H9 (cell line): ENCODE measurements at regions not wholly inside any gene's neighbourhood (a gene's known extent, or its start where the extent isn't known, plus 50 kb on each side); places are given as distances from the start of the nearest gene placed in this dataset.

Experiments used
- DNase-seq: peaks from one replicate; pipeline ENCODE4 v3.0.0-alpha.2; 2017
- H2AFZ ChIP-seq: one replicate; pipeline ENCODE4 v1.6.1; 2013; ENCODE audit warnings: mild to moderate bottlenecking, low read length, control low read depth, moderate library complexity
- H2AK5ac ChIP-seq: 2 replicates; pipeline ENCODE4 v1.6.1; 2013; ENCODE audit warnings: low read length, control low read depth, mixed read lengths; ENCODE audit not compliant: insufficient read length
- H2BK120ac ChIP-seq: one replicate; pipeline ENCODE4 v1.6.1; 2013; ENCODE audit warnings: low read depth, mild to moderate bottlenecking, low read length, control low read depth, inconsistent platforms; ENCODE audit not compliant: poor library complexity, severe bottlenecking
- H2BK12ac ChIP-seq: 2 replicates; pipeline ENCODE4 v1.6.1; 2013; ENCODE audit warnings: low read length, control low read depth, mixed read lengths, low read depth; ENCODE audit not compliant: insufficient read length
- H2BK15ac ChIP-seq: 2 replicates; pipeline ENCODE4 v1.6.1; 2013; ENCODE audit warnings: low read depth, low read length, control low read depth
- H2BK20ac ChIP-seq: one replicate; pipeline ENCODE4 v1.6.1; 2013; ENCODE audit warnings: low read depth, mild to moderate bottlenecking, low read length, control low read depth, inconsistent platforms; ENCODE audit not compliant: poor library complexity, severe bottlenecking
- H2BK5ac ChIP-seq: 2 replicates; pipeline ENCODE4 v1.6.1; 2013; ENCODE audit warnings: low read length, control low read depth, mixed read lengths; ENCODE audit not compliant: insufficient read length
- H3K14ac ChIP-seq: 2 replicates; pipeline ENCODE4 v1.6.1; 2013; ENCODE audit warnings: low read length, control low read depth; ENCODE audit not compliant: insufficient read depth
- H3K18ac ChIP-seq: 2 replicates; pipeline ENCODE4 v1.6.1; 2013; ENCODE audit warnings: low read depth, mild to moderate bottlenecking, mixed read lengths, low read length, control low read depth; ENCODE audit not compliant: insufficient read length
- H3K23ac ChIP-seq: 2 replicates; pipeline ENCODE4 v1.6.1; 2013; ENCODE audit warnings: low read length, control low read depth, mixed read lengths, low read depth; ENCODE audit not compliant: insufficient read length
- H3K23me2 ChIP-seq: 2 replicates; pipeline ENCODE4 v1.6.1; 2013; ENCODE audit warnings: low read depth, mild to moderate bottlenecking, mixed read lengths, low read length, control low read depth; ENCODE audit not compliant: insufficient read length, poor library complexity, severe bottlenecking
- H3K27ac ChIP-seq: 2 replicates; pipeline ENCODE4 v1.5.1; 2013; ENCODE audit warnings: low read length, control low read depth, mixed read lengths, low read depth; ENCODE audit not compliant: insufficient read length
- H3K27me3 ChIP-seq: 2 replicates; pipeline ENCODE4 v1.6.1; 2013; ENCODE audit warnings: low read length, control low read depth, inconsistent platforms; ENCODE audit not compliant: insufficient read depth
- H3K4ac ChIP-seq: 2 replicates; pipeline ENCODE4 v1.6.1; 2013; ENCODE audit warnings: low read depth, mild to moderate bottlenecking, control low read depth, inconsistent platforms, low read length, moderate library complexity
- H3K4me1 ChIP-seq: 2 replicates; pipeline ENCODE4 v1.6.1; 2013; ENCODE audit warnings: low read length, control low read depth, inconsistent platforms; ENCODE audit not compliant: insufficient read depth
- H3K4me2 ChIP-seq: 2 replicates; pipeline ENCODE4 v1.6.1; 2013; ENCODE audit warnings: low read length, control low read depth, mixed read lengths; ENCODE audit not compliant: insufficient read length, insufficient read depth
- H3K56ac ChIP-seq: 2 replicates; pipeline ENCODE4 v1.6.1; 2013; ENCODE audit warnings: low read depth, mild to moderate bottlenecking, mixed read lengths, low read length, control low read depth; ENCODE audit not compliant: insufficient read length
- H3K79me1 ChIP-seq: 2 replicates; pipeline ENCODE4 v1.6.1; 2013; ENCODE audit warnings: low read depth, mild to moderate bottlenecking, moderate library complexity, low read length, control low read depth, inconsistent platforms; ENCODE audit not compliant: insufficient read depth, poor library complexity, severe bottlenecking
- H3K79me2 ChIP-seq: 2 replicates; pipeline ENCODE4 v1.6.1; 2013; ENCODE audit warnings: low read length, control low read depth, inconsistent platforms; ENCODE audit not compliant: insufficient read depth
- H3K9ac ChIP-seq: 2 replicates; pipeline ENCODE4 v1.6.1; 2013; ENCODE audit warnings: low read length, control low read depth, mixed read lengths; ENCODE audit not compliant: insufficient read length; ENCODE audit errors: extremely low read depth
- H3K9me3 ChIP-seq: one replicate; pipeline ENCODE4 v1.6.1; 2013; ENCODE audit warnings: low read depth, low read length, inconsistent platforms; ENCODE audit not compliant: control insufficient read depth
- H3T11ph ChIP-seq: one replicate; pipeline ENCODE4 v1.6.1; 2013; ENCODE audit warnings: mild to moderate bottlenecking, low read length, control low read depth, inconsistent platforms
- H4K20me1 ChIP-seq: one replicate; pipeline ENCODE4 v1.6.1; 2013; ENCODE audit not compliant: control insufficient read depth, insufficient read length, insufficient read depth
- H4K5ac ChIP-seq: 2 replicates; pipeline ENCODE4 v1.6.1; 2013; ENCODE audit warnings: low read depth, mild to moderate bottlenecking, mixed read lengths, low read length, control low read depth; ENCODE audit not compliant: insufficient read length
- H4K8ac ChIP-seq: replicated peaks from 2 replicates; pipeline ENCODE4 v1.6.1; 2013; ENCODE audit warnings: low read length, control low read depth, mixed read lengths, low read depth; ENCODE audit not compliant: insufficient read length
- H4K91ac ChIP-seq: 2 replicates; pipeline ENCODE4 v1.6.1; 2013; ENCODE audit warnings: low read depth, mild to moderate bottlenecking, moderate library complexity, mixed read lengths, low read length, control low read depth; ENCODE audit not compliant: insufficient read length
- H3K27ac Mint-ChIP-seq, 3 experiments: 2 replicates in 2 of 3; 3 replicates in 1 of 3; pipeline ENCODE4 v1.8.0; 2020 to 2021; ENCODE audit warnings: mixed read lengths in 3 of 3, mild to moderate bottlenecking in 1 of 3, moderate library complexity in 1 of 3
- H3K27me3 Mint-ChIP-seq: 2 replicates; pipeline ENCODE4 v1.8.0; 2021; ENCODE audit warnings: low read depth, mild to moderate bottlenecking, moderate library complexity, mixed read lengths
- H3K36me3 Mint-ChIP-seq, 3 experiments: 2 replicates in 2 of 3; 3 replicates in 1 of 3; pipeline ENCODE4 v1.8.0; 2020 to 2021; ENCODE audit warnings: low read depth in 3 of 3, mixed read lengths in 3 of 3; ENCODE audit not compliant: insufficient read depth in 1 of 3
- H3K4me1 Mint-ChIP-seq, 2 experiments: 2 replicates each; pipeline ENCODE4 v1.8.0; 2020; ENCODE audit warnings: mixed read lengths in 2 of 2
- H3K4me3 Mint-ChIP-seq, 2 experiments: 2 replicates in 1 of 2; 3 replicates in 1 of 2; pipeline ENCODE4 v1.8.0; 2020 to 2021; ENCODE audit warnings: mild to moderate bottlenecking in 2 of 2, mixed read lengths in 2 of 2, moderate library complexity in 1 of 2
- H3K9me3 Mint-ChIP-seq, 2 experiments: 2 replicates in 1 of 2; 3 replicates in 1 of 2; pipeline ENCODE4 v1.8.0; 2020; ENCODE audit warnings: mild to moderate bottlenecking in 2 of 2, mixed read lengths in 2 of 2, moderate library complexity in 1 of 2
- CTCF ChIP-seq: fragments of 200-600 bp; sonication (generic); conservative IDR thresholded peaks from 3 replicates; pipeline ENCODE4 v1.8.0; 2021; ENCODE audit warnings: antibody characterized with exemption, mild to moderate bottlenecking
- WGBS: extraction: QIAGEN DNeasy Blood & Tissue Kit; methylation state at CpG from one replicate; pipeline ENCODE4 v1.1.7; 2013; ENCODE audit warnings: missing lambda C conversion rate, low lambda C conversion rate, mixed read lengths; ENCODE audit not compliant: insufficient read length; ENCODE audit errors: extremely low coverage; 5-methylcytosine and 5-hydroxymethylcytosine counted together

- H2BK12ac ChIP-seq = no peak overlapping the region
- H3T11ph ChIP-seq = no peak overlapping the region
- Mint-ChIP-seq H3K9me3 (peaks cover 0 to 7% of the 10 kb centered on the region in 2 experiments; a peak in 3 of 5 replicates), H3K27ac (no peak overlapping the region), H3K36me3 (no peaks in the 10 kb centered on the region; a peak in 1 of 7 replicates), H3K4me1 (no peaks in the 10 kb centered on the region), H3K4me3 (no peak overlapping the region), H3K27me3 (no peaks in the 10 kb centered on the region)
- no peak overlapping the region for H2BK5ac ChIP-seq
- no peak overlapping the region for H2BK120ac ChIP-seq
- H3K4me1 ChIP-seq = no peaks in the 10 kb centered on the region
- DNase-seq = no peak
- no peak overlapping the region for H3K18ac ChIP-seq
- no peak overlapping the region for H3K14ac ChIP-seq
- no peak overlapping the region for H3K56ac ChIP-seq
- no peaks in the 10 kb centered on the region for H3K9me3 ChIP-seq
- H3K23ac ChIP-seq = no peak overlapping the region
- no peak overlapping the region for H3K4ac ChIP-seq
- WGBS = no CpG with 5 or more reads among the region's 6 CpGs
- H3K27me3 ChIP-seq = no peaks in the 10 kb centered on the region
- no peak overlapping the region for H2BK15ac ChIP-seq
- H4K20me1 ChIP-seq = no peaks in the 10 kb centered on the region
- no peaks in the 10 kb centered on the region for H3K23me2 ChIP-seq
- H3K27ac ChIP-seq = no peak overlapping the region
- no peak overlapping the region for H2AK5ac ChIP-seq
- no peak overlapping the region for H2AFZ ChIP-seq
- no peak overlapping the region for H4K91ac ChIP-seq
- no peak overlapping the region for H4K5ac ChIP-seq
- no peaks in the 10 kb centered on the region for H3K79me1 ChIP-seq
- no peak for TF ChIP-seq CTCF
- no peaks in the 10 kb centered on the region for H3K79me2 ChIP-seq
- no peak overlapping the region for H3K9ac ChIP-seq
- H3K4me2 ChIP-seq = no peak overlapping the region
- H2BK20ac ChIP-seq = no peak overlapping the region
- no peak overlapping the region for H4K8ac ChIP-seq
Observed at GRCh38 chr3:187540847-187541246, 129.3 kb downstream of the SST start.
